Activated CD8-positive, alpha-beta memory T cell treated with anti-CD3 and anti-CD28 coated beads for 48 hours (primary cell): ENCODE measurements at regions not wholly inside any gene's neighbourhood (a gene's known extent, or its start where the extent isn't known, plus 50 kb on each side); places are given as distances from the start of the nearest gene placed in this dataset.

ENCODE experiments used
- DNase-seq, 3 experiments: peaks; one replicate each; pipeline ENCODE4 v3.0.0-alpha.2; 2020; ENCODE audit warnings: low read depth in 2 of 3, low spot score in 2 of 3

DNA sequence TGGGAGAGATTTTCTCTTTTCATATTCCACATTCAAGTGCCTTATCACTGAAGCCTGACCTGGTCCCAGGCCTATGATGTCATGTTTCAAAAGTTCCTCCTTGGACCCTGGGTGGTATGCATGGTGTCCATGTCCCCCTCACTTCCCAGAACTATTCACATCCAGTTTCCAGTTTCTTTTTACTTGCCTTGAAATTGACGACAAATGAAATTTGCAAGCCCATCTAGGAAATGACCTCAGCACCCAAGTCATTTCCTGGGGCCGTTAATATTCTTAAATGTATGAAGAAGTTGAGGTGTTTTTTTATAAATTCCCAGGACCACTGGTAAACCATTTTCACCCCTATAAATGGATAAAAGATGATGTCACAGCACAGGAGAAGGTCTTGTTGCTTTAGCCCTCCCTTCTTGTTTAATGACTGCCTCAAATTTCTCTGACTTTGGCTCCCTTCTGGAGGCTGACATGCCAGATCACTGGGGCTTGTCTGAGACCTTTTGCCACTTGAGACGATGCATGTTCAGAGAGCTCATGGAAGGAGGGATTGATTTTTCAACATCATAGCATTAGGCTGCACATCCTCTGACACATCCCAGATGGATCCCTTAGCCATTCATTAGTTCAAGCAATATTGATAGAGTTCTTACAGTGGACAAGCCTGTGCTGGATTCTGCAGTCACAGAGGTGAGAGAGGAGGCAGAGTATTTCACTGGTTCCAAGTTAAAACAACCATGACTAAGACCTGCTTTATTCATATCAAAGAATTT is 221.3 kb downstream of the PLPP3 start:
- DNase-seq = no peak

DNA sequence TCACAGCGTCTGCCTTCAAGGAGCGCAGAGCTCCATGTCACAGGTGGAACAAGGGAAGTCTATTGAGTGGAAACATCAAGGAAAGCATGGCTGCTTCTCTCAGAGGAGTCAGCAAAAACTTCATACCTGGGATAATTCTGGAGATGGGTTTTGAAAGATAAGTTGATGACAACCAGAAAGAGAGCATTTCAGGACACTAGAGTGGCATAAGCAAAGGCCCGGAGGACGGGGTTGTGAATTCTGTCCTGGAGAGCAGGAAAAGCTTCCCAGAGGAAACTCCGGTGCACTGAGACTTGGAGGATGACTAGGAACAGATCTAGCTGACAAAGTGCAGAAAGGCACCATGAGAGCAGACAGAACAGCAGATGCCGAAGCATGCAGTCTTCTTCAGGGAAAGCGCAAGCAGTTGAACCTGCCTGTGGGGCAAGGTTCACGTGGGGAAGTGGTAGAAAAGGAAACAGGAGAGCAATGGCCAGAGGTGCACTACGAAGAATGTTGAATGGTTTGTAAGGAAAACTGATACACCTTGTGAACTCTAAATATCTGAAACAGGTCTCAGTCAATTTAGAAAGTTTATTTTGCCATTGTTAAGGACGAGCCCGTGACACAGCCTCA is 222.9 kb downstream of the PLPP3 start:
- DNase-seq = no peak

DNA sequence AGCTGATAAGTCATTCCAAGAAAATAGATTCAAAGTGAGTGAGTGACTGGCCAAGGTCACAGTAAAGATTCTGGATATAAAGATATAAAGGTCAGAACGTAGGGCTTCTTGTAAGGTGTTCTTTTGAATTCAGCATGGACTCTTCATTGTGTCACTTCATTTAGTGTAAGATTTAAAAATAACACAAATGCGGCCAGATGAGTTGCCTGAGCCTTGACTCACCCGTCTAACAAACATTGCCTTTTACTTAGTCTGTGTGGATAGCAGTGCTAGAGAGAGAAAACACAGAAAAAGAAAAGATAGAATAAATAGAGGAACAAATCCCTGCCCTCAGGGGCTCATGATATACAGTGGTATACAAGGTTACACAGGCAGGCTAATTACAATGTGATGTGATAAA is 223.4 kb downstream of the PLPP3 start:
- no peak for DNase-seq

DNA sequence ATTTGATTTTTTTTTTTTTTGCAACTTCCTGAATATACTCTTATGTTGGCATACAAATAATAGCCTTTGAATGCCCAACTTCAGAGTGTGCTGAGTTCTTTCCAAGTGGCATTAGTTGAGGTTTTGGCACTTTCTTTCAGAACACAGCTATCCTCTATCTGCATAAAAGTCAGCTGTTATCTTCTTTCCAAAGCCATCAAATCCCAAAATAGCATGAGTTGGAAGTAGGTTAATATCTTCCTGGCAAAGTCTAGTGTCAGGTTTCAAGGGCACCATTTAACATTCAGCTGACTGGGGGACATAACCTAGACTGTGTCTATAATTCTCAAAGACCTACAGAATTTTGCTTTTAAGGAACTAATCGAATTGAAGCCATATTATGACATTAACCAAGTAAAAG is 223.9 kb downstream of the PLPP3 start:
- DNase-seq = no peak

DNA sequence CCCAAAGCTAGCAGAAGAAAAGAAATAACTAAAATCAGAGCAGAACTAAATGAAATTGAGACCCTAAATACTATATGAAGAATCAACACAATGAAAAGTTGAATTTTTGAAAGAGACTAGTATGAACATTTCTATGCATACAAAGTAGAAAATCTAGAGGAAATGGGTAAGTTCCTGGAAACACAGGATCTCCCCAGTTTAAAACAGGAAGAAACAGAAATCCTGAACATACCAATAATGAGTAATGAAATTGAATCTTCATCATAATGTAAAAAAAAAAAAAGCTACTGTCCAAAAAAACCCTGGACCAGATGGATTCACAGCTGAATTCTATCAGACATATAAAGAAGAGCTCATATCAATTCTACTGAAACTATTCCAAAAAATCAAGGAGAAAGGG is 233.5 kb downstream of the PLPP3 start:
- no peak for DNase-seq

DNA sequence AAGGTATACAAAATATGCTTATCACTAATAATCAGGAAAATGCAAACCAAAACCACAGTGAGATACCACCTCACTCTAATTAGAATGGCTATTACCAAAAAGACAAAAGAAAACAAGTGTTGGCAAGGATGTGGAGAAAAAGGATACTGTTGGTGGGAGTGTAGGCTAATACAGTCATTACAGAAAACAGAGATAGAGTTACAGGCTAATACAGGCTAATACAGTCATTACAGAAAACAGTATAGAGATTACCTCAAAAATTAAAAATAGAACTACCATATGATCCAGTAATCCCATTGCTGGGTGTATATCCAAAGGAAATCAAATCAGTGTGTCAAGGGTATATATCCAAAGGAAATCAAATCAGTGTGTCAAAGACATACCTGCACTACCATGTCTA is 238.4 kb downstream of the PLPP3 start:
- no peak for DNase-seq

DNA sequence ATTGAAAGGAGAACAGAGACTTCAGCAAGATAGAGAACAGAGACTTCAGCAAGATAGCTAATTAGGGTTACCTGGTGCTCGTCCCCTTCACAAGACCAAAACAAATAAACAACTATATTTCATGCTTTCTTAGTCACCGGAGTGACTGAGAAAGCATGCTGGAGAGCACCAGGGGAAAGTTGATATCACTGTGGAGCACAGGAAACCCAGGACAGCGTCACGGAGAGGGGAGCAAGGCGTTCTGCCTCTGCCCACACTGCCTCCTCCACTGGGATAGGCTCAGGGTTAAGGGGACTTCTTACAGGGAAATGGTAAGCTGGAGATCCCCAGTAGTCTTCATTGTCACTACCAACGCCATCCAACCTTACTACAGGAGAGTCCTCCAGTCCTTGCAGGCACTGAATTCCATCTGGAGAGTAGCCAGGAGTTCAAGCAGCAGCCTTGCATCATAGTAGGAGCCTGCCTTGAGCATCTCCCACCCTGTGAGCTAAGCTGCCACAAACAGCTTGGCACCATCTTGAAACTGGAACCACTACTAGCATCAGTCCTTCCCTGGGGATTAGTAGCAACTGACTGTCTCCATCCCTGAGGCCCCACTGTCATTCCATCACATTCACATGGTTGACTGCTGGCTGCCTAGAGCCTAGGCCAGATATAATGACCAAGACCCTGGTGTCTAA is 239.4 kb downstream of the PLPP3 start:
- DNase-seq = no peak

DNA sequence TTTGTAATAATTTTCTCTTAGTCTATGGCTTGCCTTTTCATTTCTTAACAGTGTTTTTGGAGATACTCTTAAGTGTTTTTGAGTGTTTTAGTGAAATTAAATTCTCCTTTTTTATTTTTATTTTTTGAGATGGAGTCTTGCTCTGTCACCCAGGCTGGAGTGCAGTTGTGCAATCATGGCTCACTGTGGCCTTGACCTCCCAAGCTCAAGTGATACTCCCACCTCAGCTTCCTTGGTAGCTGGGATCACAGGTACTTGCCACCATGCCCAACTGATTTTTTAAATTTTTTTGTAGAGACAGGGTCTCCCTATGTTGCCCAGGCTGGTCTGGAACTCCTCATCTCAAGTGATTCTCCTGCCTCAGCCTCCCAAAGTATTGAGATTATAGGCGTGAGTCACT is 240.3 kb downstream of the PLPP3 start:
- DNase-seq = no peak

DNA sequence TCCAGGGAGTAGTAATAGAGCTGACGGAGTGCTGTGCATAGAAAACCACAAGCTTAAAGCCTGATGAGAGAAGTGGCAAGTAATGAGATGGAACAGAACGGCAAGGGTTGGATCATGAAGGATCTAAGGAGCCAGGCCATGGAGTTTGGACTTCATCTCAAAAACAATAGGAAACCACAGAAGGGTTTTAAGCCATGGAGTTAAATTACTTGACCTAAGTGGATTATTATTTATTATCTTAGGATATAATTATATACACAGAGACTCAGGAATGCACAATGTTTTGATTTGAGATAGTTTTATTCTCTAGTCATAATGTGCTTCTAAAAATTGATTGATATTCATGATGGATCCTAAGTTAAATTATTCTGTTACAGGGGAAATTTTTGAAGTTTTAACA is 242.4 kb downstream of the PLPP3 start:
- no peak for DNase-seq

DNA sequence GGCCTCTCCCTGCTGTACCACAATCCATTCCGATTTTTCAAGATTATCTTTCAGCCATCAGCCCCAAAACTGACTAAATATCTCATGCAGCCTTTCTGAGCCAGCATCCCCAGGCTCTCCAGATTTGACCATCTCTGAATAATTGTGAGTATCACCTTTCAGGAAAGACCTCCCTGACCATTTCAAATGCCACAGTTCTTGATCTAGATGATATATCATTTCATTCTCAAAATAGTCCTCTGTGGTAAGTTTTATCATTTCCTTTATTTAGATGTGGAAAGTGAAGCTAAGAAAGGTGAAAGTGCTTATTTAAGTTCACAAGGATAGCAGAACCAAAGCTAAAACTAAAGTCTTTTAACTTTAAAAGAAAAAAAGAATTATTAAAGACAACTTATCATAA is 244.0 kb downstream of the PLPP3 start:
- no peak for DNase-seq

DNA sequence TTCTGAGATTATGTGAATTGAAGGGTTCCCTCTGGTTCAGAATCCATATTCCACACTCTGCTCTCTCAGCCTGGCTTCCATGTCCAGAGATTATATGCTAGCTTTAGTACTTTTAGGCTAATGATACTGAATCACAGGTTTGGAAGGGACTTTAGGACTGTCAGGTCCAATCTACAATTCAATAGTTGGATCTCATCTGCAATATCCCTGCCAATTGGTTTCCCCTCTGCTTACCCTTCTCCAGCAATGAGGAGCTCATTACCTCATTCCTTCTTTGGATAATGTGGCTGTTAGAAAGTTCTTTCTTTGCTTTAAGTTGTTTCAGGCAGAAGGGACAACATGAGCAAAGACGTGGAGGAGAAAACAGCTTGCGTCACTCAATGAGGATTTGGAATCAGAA is 245.3 kb downstream of the PLPP3 start:
- DNase-seq = no peak

DNA sequence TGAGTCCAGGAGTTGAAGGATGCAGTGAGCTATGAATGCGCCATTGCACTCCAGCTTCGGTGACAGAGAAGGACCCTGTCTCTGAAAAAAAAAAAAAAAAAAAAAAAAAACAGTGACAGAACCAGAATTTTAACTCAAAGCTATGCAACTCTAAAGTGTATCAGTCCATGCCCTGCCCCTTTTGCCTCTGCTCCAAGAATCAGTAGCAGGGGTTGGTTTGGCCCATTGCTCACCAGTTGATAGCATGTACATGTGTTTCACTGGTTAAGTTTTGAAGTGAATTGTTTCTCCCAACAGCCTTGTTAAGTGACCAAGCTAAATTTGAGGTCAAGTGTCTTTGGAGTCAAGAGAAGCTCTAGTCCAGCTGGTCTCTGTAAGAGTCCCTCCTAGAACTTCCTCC is 245.9 kb downstream of the PLPP3 start:
- DNase-seq = no peak

DNA sequence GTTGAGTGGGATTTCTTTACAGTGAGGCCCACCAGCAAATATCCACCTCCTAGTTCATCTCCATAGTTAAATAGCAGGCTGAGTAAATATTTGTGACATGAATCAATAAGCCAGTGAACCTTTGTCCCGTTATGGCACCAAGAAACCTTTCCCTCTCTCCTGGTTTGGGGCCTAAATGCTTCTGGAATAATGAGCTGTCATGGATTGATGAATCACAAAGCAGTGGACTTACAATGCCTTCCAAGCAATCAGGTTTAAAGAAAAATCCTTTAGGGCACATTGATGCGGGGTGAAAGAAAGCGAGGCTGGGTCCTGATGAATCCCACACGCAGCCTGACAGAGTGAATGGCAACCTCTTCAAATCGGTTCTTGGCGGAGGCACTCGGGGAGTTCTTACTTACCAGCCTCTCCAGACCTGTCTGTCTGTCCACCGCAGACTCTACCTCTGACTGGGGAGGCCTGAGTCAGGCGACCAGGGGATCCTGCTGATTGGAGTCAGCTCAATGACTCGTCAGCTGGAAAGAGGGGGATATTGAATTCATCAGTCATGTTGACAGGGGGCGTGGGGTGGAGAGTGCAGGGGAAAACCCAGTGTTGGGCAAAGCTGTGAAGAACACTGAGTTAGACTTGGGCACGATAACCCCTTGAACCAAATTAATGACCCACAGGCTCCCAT is 247.3 kb downstream of the PLPP3 start:
- DNase-seq = no peak

DNA sequence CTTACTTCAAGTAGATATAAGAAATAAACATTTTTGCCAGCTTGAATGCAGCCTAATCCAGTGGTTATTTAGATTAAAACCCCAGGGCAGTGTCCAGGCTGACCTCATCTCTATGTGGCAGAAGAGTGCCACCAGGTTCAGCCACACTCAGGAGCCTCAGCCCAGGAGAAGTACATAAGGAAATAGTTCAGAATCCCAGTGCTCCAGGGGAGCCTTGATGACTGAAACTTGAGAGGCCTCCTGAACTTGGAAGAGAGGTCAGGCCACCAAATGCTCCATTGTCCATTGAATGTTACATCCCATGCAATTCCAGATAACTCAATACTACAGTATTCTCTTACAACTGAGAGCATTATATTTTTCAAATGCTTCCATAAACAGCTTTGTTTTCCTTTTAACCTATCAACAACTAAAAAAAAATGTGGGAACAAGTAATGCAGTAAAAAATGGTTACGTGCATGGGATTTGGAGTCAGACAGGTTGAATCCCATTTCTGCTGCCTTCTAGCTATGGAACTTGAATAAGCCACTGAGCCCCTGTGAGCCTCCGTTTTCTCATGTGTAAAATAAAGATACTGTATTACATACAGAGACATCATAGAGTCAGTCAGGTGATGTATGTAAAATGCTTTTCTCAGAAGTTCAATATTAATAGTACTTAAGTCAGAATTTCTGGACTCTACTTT is 248.0 kb downstream of the PLPP3 start:
- no peak for DNase-seq

DNA sequence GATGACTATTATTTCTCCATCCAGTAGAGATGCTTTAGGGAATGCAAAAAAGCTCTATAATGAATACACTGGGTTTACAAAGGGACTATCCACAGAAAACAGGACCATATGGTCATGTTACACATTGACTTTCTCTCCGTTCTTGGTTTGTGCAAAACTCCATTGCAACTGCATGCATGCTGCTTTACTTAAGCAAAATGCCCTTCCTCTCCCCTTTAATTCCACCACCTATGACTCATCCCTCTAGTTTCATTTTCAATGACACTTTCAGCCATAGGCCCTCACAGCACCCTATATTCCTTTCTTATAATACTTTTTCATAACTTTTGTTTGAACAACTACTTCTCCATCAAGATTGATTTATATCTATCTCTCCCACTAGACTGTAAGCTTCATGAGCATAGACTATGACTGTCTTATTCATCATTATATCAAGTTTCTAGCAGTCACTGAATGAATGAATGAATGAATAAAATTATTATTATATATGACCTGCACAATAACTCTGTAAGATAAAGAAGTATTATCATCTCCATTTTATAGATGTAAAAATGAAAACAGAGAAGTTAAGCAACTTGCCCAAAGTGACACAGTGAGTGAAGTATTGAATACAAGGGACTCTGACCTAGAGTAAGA is 248.9 kb downstream of the PLPP3 start:
- DNase-seq = no peak

DNA sequence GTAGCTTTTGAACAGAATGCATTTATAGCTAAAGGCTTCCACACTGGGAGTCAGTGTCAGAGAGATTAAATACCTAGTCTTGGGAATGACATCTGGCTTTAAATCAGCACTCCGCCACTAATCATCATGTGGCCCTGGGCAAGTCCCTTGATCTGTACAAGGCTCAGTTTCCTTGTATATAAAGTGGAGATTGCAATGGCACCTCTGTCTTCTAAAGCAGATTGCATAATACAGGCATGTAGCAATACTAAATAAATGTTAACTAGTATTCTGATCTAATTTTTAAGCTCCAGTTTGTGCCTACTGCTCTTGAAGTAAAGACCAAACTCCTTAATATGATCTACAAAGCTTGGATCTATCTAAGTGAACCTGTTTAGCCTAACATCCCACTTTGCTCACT is 249.4 kb downstream of the PLPP3 start:
- DNase-seq = no peak

DNA sequence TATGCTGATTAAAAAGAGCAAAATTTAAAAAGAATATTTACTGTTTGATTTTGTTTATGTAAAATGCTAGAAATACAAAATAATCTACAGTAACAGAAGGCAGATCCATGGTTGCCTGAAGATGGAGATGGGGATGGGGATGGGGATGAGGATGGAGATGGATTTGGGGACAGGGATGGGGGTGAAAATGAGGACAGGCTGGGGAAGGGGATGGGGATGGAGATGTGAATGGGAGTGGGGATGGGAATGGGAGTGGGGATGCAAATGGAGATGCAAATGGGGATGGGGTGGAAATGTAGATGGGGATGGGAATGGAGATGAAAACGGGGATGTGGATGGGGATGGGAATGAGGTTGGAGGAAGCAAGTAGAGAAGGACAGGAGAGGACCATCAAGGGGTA is 252.2 kb downstream of the PLPP3 start:
- DNase-seq = no peak

DNA sequence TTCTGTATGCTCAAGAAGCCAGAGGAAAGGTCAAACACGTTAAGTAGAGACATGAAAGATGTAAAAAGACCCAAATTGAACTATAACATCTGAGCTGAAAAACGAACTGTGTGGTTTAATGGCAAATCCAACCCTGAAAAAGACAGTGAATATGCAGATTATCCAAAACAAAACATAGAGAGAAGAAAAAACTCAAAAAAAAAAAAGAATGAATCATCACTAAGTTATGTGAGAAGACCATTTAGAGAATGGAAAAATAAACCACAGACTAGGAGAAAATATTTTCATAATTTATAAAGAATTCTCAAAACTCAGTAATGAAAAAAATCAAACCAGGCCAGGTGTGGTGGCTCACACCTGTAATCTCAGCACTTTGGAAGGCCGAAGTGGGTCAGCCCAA is 253.3 kb downstream of the PLPP3 start:
- DNase-seq = no peak

DNA sequence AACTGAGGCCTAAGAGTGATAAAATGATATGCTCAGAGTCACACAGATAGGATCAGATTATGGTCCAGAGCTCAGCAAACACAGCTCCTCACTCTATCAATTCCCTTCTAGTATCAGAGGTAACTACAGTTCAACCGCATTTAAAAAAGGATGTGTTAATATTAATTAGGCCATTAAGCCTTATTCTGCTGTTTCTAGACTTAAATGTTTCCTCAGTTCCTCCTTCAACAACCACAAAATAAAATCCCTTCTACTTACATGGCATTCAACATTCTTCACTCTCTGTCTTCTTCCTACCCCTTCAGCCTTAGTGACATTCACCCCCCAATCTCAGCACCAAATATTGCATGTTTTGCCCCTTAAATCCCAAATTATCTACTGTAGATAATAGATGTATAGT is 254.9 kb downstream of the PLPP3 start:
- no peak for DNase-seq

DNA sequence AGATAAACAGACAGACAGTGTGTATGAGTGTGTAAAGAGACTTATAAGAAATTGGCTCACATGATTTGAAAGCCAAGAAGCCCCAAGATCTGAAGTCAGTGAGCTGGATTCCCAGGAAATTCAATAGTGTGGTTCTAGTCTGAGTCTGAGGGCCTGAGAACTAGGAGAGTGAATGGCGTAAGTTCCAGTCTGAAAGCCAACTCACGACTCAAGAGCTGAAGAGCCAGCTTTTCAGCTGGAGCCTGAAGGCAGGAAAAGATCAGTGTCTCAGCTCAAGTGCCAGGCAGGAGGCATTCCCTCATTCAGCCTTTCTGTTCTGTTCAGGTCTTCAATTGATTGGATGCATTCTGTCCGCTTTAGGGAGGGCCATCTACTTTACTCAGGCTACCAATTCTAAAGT is 257.2 kb downstream of the PLPP3 start:
- no peak for DNase-seq

DNA sequence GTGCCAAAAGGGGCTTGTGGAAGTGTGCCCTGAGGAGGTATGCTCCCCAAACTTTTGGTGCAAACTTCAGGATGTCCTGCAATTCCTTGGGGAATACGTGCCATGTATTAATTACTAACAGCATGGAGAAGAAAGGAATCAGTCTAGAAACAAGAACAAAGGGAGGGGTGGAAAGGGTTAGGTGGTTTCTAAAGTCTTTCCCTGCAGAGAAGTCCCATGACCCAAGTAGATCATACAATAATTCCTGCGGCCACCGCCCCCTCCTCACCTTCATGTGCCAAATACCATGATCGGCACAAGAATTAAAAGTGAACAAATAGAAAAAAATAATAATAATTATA is 258.2 kb downstream of the PLPP3 start:
- DNase-seq = no peak
